GM18499 (cell line): ENCODE measurements at regions not wholly inside any gene's neighbourhood (a gene's known extent, or its start where the extent isn't known, plus 50 kb on each side); places are given as distances from the start of the nearest gene placed in this dataset.
"Not testable (repeated sequence)": the region's sequence is repeated elsewhere in the genome, so short reads cannot be mapped to it uniquely, and the experiment has no call there.

ENCODE experiments used
- ATAC-seq: cut with Tn5 transposase; IDR thresholded peaks from one replicate; pipeline ENCODE4 v1.9.1; 2021; ENCODE audit warnings: moderate number of reproducible peaks; ENCODE audit not compliant: insufficient read depth, unreplicated experiment

DNA sequence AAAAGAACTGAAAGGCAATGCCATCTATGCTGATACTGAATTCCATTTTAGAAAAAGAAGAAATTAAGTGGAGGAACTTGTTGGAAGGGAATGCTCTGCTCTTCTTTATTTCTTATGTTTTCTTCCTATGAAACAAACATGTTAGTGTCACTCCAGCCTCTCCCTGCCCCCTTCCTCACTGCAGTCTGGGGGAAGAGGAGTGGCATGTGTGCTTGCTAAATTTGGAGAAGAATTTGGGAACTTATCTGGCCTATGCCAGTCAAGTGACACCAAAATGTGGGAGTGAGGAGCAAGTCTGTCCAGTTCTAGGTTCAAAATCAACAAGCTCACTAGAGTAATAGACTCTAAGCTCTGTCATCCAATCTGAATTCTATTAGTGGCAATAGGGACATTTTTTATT, 214.6 kb downstream of the RBM26 start:
- ATAC-seq = no peak

DNA sequence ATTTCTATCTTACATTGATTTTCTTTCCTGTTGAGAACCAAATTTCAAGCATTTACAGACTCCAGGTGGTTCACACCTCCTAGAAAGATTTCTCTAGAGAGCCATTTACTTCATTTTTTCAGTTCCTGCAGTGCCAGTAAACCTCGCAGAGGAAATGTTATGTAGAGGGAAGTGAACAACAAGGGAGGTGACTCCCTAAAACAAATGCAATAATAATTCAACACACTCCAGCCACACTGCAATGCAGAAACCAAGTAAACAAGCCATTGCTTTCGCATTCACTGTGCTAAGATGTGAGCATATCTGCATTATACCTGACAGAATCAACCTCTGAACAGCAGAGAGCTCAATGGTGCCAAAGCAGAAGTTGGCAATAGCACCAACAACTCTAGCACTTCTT, 215.1 kb downstream of the RBM26 start:
- ATAC-seq = no peak

GRCh38 chr13:79187917-79188690, 218.0 kb downstream of the RBM26 start:
- ATAC-seq = no peak

- no peak for ATAC-seq
Observed at GRCh38 chr13:79185580-79185979, 220.5 kb downstream of the RBM26 start.

- no peak for ATAC-seq
Observed at GRCh38 chr13:79183231-79183630, 222.8 kb downstream of the RBM26 start.

GRCh38 chr13:79173691-79174090, 232.4 kb downstream of the RBM26 start:
- ATAC-seq = not testable (repeated sequence)

GRCh38 chr13:79172924-79173323, 233.1 kb downstream of the RBM26 start:
- not testable (repeated sequence) for ATAC-seq

- no peak for ATAC-seq
Observed at GRCh38 chr13:79171141-79172061, 234.7 kb downstream of the RBM26 start.

GRCh38 chr13:79160818-79161217, 245.2 kb downstream of the RBM26 start:
- ATAC-seq = no peak

DNA sequence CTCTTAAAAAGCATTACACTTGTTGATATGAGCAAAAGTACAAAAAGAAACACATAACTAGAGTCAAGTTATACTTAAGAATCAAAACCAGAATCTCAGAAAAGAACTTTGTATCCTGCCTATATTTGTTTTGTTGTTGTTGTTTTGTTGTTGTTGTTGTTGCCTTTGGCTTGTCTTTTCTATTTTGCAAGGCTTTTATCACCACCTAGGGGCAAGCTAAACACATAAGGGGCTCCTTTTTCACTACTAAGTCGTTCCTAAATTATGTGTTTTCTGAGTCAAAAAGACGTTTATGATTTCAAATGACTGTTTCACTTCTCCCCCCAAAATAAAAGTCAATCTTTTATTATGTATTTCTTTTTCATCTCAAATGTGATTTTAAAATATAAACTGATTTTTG, 250.2 kb downstream of the RBM26 start:
- no peak for ATAC-seq

DNA sequence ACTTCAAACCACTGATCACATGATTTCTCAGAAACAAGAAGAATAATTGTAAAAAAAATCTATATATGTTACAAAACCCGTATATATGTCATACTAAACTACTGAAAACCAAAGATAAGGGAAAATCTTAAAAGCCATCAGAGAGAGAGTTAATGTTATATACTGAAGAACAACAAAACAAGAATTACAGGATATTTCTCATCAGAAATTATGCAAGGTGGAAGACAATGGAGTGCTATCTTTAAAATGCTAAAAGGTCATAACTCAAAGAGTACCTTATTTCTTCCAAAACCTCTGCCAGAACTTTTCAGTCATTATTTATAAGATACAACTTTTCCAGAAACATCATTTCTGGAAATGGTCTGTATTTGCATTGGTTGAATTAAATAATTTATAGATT, 256.8 kb downstream of the RBM26 start:
- no peak for ATAC-seq

DNA sequence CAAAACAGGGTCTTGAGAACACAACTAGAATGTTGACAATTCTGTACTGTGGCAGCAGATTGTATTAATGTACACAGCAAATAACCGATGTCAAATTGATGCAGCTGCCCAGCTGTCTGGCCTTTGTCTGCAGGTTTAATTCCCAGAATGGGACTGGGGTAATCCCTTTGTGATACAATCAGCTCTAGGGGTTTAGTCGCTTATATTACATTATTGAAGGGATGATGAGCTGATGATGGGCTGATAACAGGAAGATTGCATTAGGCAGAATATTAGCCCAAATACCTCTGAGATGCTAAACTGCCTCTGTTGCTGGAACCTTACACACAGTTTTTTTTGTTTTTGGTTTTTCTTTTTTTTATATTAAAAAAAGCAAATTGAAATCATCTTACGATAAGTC, 265.0 kb downstream of the RBM26 start:
- ATAC-seq = no peak

GRCh38 chr13:79128158-79128557, 277.9 kb downstream of the RBM26 start:
- peak; percentile 67 for ATAC-seq

DNA sequence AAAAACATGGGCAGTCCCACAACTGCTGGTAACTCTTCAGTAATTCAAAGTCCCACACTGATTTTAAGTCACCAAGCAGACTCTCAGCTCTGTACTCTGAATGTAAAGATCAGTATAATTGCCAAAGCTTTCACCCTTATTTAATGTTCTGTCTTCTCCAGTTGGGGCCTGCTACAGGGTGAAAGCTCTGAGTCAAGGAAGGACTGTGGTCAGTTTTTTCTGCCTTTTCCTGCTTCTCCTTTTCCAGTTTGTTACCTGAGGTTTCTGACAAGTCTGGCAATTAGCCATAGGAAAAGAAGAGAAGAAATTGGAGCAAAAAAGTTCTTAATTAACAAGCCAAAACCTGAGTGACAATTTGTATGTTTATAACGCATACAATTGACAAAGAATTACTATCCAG, 279.3 kb downstream of the RBM26 start:
- ATAC-seq = no peak

GRCh38 chr13:79124183-79124582, 281.9 kb downstream of the RBM26 start:
- ATAC-seq = no peak

DNA sequence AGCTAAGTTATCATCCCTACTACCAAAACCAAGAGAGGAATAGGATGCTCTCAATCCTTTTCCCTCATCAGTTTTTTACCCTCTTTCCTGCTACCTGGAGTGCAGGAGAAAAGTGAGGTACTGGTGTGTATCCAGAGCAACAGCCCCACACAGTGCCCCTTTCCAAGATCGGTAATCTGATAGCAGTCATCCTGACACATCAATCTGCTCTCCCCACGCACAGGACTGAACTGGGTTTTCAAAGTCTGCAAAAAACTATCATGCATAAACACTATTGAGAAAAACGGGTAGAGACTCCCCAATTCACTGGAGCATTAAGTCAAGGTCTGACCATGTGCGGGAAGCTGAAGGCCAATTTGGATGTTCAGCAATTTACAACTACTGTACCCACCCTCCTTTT, 284.8 kb downstream of the RBM26 start:
- no peak for ATAC-seq

DNA sequence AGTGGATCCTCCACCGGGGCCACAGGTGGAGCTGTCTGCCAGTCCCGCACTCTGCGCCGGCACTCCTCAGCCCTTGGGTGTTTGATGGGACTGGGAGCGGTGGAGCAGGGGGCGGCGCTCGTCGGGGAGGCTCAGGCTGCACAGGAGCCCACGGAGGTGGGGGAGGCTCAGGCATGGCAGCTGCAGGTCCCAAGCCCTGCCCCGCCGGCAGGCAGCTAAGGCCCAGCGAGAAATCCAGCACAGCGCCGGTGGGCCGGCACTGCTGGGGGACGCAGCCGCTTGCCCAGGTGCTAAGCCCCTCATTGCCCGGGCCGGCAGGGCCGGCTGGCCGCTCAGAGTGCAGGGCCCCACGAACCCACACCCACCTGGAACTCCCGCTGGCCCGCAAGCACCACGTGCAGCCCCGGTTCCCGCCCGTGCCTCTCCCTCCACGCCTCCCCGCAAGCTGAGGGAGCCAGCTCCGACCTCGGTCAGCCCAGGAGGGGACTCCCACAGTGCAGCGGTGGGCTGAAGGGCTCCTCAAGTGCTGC, 286.4 kb downstream of the RBM26 start:
- no peak for ATAC-seq

GRCh38 chr13:79112016-79112415, 294.0 kb downstream of the RBM26 start:
- ATAC-seq = no peak

GRCh38 chr13:79108914-79109643, 297.0 kb downstream of the RBM26 start:
- ATAC-seq = peak; percentile 53

DNA sequence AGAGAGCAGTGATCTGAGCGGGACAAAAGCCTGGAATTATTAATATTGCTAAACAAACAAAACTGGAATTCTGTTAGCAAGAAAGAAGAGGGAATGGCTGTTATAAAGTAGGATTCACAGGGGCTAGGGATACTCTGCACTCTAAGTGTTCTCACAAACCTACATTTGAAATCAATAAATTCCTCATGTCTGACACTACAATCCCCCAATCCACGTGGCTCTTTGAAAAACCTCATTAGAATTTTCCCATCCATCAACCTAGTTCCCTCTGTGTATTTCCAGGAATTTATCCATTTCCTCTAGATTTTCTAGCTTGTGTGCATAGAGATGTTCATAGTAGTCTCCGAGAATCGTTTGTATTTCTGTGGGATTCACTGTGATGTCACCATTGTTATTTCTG, 307.5 kb downstream of the RBM26 start:
- no peak for ATAC-seq

DNA sequence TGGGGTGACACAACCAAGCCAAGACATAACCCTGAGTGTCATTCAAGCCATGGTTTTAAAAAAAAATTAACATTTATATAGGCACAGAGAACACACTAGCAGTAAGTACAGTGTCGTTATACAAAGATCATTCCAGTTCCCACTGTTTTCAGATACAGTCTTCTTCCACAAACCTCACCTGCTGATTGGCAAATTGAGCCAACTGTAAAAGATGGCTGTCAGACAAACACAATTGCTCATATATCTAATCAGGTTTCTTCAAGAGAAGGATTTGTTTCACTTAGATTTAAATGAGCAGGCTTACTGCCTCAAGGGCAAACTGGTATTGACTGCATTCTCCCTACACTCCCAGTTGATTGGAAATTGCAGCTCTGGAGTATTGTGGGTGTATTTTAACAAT, 308.9 kb downstream of the RBM26 start:
- no peak for ATAC-seq
